ENCODE measurements at regions not wholly inside any gene's neighbourhood (a gene's known extent, or its start where the extent isn't known, plus 50 kb on each side); places are given as distances from the start of the nearest gene placed in this dataset.

GRCh38 chr3:43217206-43217605 lies 69.1 kb upstream of the SNRK start:
- no peak overlapping the region for H3K4me3 ChIP-seq (ENCODE audit: low read depth, low read length)
- no peak for TF ChIP-seq CTCF (IDR thresholded peaks at IDR 0.05; ENCODE audit: insufficient read depth, low read length, missing control alignments)
- ChIA-PET POLR2A (no interaction called here), CTCF (no interaction called here)
- DNase-seq (ENCODE audit: low read depth, low spot score): no peak

- DNase-seq (ENCODE audit: low read depth, low spot score): no peak
- H3K4me3 ChIP-seq (ENCODE audit: low read depth, low read length): no peak overlapping the region
- CTCF ChIA-PET: interaction anchor here (1.2 kb wide), 1 partner anchor 8 kb away, joined by 3 read pairs; no protein-coding TSS in a partner anchor
- no peak for TF ChIP-seq CTCF (IDR thresholded peaks at IDR 0.05; ENCODE audit: insufficient read depth, low read length, missing control alignments)
- POLR2A ChIA-PET: no interaction called here
Measured at GRCh38 chr3:43215663-43216275, 70.6 kb upstream of the SNRK start.

GRCh38 chr3:43215138-43215537 lies 71.2 kb upstream of the SNRK start:
- H3K4me3 ChIP-seq (ENCODE audit: low read depth, low read length): no peak overlapping the region
- TF ChIP-seq CTCF (IDR thresholded peaks at IDR 0.05; ENCODE audit: insufficient read depth, low read length, missing control alignments): no peak
- POLR2A ChIA-PET: no interaction called here
- CTCF ChIA-PET: interaction anchor here (1.1 to 1.2 kb wide), 2 partner anchors 8 to 9 kb away, joined by 3 read pairs; no protein-coding TSS in a partner anchor
- no peak for DNase-seq (ENCODE audit: low read depth, low spot score)

GRCh38 chr3:43214616-43215015 lies 71.7 kb upstream of the SNRK start:
- no peak overlapping the region for H3K4me3 ChIP-seq (ENCODE audit: low read depth, low read length)
- CTCF ChIA-PET: interaction anchor here (1.1 to 1.4 kb wide), 3 partner anchors 9 to 12 kb away, joined by 3 read pairs; no protein-coding TSS in a partner anchor
- no peak for TF ChIP-seq CTCF (IDR thresholded peaks at IDR 0.05; ENCODE audit: insufficient read depth, low read length, missing control alignments)
- DNase-seq (ENCODE audit: low read depth, low spot score): no peak
- POLR2A ChIA-PET: no interaction called here

- H3K4me3 ChIP-seq (ENCODE audit: low read depth, low read length): no peak overlapping the region
- ChIA-PET CTCF (interaction anchor here (1.0 to 1.4 kb wide), 2 partner anchors 10 to 13 kb away, joined by 3 read pairs; no protein-coding TSS in a partner anchor), POLR2A (no interaction called here)
- no peak for TF ChIP-seq CTCF (IDR thresholded peaks at IDR 0.05; ENCODE audit: insufficient read depth, low read length, missing control alignments)
- no peak for DNase-seq (ENCODE audit: low read depth, low spot score)
Measured at GRCh38 chr3:43213631-43214030, 72.7 kb upstream of the SNRK start.

- CTCF ChIA-PET: interaction anchor here (1.0 to 1.4 kb wide), 5 partner anchors 10 to 20 kb away, joined by 3 to 5 read pairs (median 3); no protein-coding TSS in a partner anchor
- POLR2A ChIA-PET: no interaction called here
- no peak overlapping the region for H3K4me3 ChIP-seq (ENCODE audit: low read depth, low read length)
- DNase-seq (ENCODE audit: low read depth, low spot score): no peak
- no peak for TF ChIP-seq CTCF (IDR thresholded peaks at IDR 0.05; ENCODE audit: insufficient read depth, low read length, missing control alignments)
Measured at GRCh38 chr3:43212914-43213611, 73.3 kb upstream of the SNRK start.

Data from AG04449 (cell line).